ENCODE measurements at regions not wholly inside any gene's neighbourhood (a gene's known extent, or its start where the extent isn't known, plus 50 kb on each side); places are given as distances from the start of the nearest gene placed in this dataset.

DNA sequence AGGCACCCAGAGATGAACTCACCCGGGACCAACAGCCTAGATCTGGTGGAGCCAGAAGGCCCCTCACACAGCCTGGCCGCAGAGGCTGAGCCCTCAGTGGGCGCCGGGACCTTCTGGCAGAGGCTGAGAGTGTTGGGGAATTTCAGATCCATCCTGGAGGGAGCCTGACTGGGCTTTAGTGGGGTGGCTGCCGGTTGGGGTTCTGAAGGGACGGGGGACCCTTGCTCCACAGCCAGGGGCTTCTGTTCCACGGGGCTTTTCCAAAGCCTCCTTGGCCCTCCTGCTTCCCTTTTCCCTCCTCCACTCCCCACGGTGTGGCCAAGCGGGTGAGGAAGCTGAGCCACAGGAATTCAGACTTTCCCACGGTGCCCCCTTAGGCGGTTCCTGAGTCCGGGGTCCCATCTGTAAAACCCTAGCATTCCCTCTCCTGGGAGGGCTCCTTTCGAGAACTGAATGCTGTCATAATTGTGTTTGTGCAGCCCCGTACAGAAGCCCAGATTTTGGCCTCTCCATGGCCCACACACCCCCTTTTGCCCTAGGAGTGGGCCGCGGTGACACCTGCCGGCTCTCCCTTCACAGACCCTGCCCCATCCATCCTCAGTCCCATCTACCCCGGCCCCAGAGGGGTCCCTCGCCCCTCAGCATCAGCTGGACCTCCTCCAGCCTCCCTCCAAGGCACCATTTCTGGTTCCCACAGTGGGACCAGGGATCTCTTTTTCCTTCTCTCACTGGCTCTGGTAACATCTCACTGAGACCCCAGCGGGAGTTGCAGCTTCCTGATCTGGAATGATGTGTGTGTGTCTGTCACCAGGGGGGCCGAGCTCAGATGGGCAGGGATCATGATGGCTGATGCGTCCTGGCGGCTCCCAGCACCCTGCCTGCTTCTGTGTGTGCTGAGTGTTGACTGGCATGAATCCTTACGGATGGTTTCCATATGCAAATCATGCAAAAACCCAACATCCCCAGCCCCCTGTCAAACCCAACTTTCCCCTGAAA, 1048.4 kb downstream of the TBC1D22A start:
- H3K9me3 Mint-ChIP-seq (ENCODE audit: insufficient read depth): no peaks in the 10 kb centered on the region
- no peak overlapping the region for H3K4me3 Mint-ChIP-seq
- no peak overlapping the region for H3K4me3 ChIP-seq (ENCODE audit: control extremely low read depth in 1 of 5, extremely low read depth in 1 of 5, insufficient read depth in 1 of 5, low read depth in 2 of 5, low read length in 4 of 5)
- peaks cover 9% of the 10 kb centered on the region for H3K27me3 Mint-ChIP-seq
- no peak overlapping the region for H3K4me2 ChIP-seq (replicated peaks; ENCODE audit: low read depth, low read length, poor library complexity, severe bottlenecking)
- WGBS (ENCODE audit: insufficient coverage): 73% methylated on average over 19 of the region's 24 CpGs
- H3K9ac ChIP-seq (ENCODE audit: low read length): no peak overlapping the region
- H4K20me1 ChIP-seq (ENCODE audit: control insufficient read depth, insufficient read depth, low read length, poor library complexity, severe bottlenecking): no peaks in the 10 kb centered on the region
- peaks cover 0 to 20% (median 0%) of the 10 kb centered on the region in 4 experiments for H3K27me3 ChIP-seq (replicated peaks in 1 of 4; ENCODE audit: control extremely low read depth in 1 of 4, control insufficient read depth in 3 of 4, insufficient read depth in 4 of 4, low read length in 3 of 4)
- H3K27ac Mint-ChIP-seq: no peak overlapping the region
- H3K4me1 ChIP-seq (ENCODE audit: control insufficient read depth in 2 of 2, insufficient read depth in 2 of 2, low read length in 2 of 2): no peaks in the 10 kb centered on the region
- no peak overlapping the region for H3K27ac ChIP-seq (ENCODE audit: low read length in 2 of 2)
- POLR2A ChIA-PET: no interaction called here
- H3K36me3 ChIP-seq (replicated peaks in 1 of 2; ENCODE audit: control extremely low read depth in 1 of 2, control insufficient read depth in 1 of 2, extremely low read depth in 1 of 2, insufficient read depth in 2 of 2, low read length in 1 of 2): no peaks in the 10 kb centered on the region
- TF ChIP-seq, protein P1, sequence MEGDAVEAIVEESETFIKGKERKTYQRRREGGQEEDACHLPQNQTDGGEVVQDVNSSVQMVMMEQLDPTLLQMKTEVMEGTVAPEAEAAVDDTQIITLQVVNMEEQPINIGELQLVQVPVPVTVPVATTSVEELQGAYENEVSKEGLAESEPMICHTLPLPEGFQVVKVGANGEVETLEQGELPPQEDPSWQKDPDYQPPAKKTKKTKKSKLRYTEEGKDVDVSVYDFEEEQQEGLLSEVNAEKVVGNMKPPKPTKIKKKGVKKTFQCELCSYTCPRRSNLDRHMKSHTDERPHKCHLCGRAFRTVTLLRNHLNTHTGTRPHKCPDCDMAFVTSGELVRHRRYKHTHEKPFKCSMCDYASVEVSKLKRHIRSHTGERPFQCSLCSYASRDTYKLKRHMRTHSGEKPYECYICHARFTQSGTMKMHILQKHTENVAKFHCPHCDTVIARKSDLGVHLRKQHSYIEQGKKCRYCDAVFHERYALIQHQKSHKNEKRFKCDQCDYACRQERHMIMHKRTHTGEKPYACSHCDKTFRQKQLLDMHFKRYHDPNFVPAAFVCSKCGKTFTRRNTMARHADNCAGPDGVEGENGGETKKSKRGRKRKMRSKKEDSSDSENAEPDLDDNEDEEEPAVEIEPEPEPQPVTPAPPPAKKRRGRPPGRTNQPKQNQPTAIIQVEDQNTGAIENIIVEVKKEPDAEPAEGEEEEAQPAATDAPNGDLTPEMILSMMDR (IDR thresholded peaks at IDR 0.05): no peak
- no peak for TF ChIP-seq EZH2 (IDR thresholded peaks at IDR 0.05; ENCODE audit: borderline replicate concordance, insufficient read depth, low read depth, low read length, poor library complexity, severe bottlenecking)
- ATAC-seq (ENCODE audit: low read depth): no peak
- H2AFZ ChIP-seq (ENCODE audit: insufficient read depth, low read depth, low read length, poor library complexity, severe bottlenecking): no peak overlapping the region
- CTCF ChIA-PET: no interaction called here
- intact Hi-C loops (cut with micrococcal nuclease): no loop called here
- peaks cover 0 to 24% (median 0%) of the 10 kb centered on the region in 3 donors for H3K9me3 ChIP-seq (ENCODE audit: control extremely low read depth in 1 of 3, control insufficient read depth in 2 of 3, insufficient read depth in 1 of 3, low read length in 2 of 3)
- no peaks in the 10 kb centered on the region for H3K79me2 ChIP-seq (ENCODE audit: control insufficient read depth, insufficient read depth, low read length)
- no peak for DNase-seq
- H3K4me1 Mint-ChIP-seq: no peaks in the 10 kb centered on the region
